NCI-H748 (cell line): ENCODE measurements at regions not wholly inside any gene's neighbourhood (a gene's known extent, or its start where the extent isn't known, plus 50 kb on each side); places are given as distances from the start of the nearest gene placed in this dataset.

ENCODE experiments used
- DNase-seq: peaks from one replicate; lab custom pipeline; 2025; ENCODE audit not compliant: unreplicated experiment; lab: John Stamatoyannopoulos, UW

- no peak for DNase-seq
Observed at GRCh38 chr7:144995495-144995894, 159.6 kb upstream of the TPK1 start.

DNA sequence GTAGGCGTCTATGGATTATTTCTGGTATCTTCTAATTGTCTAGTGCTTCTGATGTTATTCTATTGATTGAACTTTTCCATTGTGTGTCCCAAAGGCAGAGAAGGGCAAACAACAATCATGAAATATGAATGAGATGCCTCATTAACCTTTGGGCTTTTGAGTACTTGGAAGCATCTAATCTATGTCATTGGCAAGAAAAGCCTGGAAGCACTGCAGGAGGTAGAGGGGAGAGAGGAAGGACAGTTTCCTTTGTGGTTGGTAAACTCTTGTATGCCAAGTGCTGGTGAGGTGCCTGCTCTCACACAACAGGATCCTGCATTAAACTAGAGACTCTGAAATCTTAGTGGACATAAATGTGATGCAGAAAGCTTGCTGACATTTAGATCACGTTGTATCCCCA lies 155.2 kb upstream of the TPK1 start:
- DNase-seq: peak; percentile 92

GRCh38 chr7:144987686-144988085 lies 151.8 kb upstream of the TPK1 start:
- no peak for DNase-seq

GRCh38 chr7:144982133-144982532 lies 146.3 kb upstream of the TPK1 start:
- no peak for DNase-seq

DNA sequence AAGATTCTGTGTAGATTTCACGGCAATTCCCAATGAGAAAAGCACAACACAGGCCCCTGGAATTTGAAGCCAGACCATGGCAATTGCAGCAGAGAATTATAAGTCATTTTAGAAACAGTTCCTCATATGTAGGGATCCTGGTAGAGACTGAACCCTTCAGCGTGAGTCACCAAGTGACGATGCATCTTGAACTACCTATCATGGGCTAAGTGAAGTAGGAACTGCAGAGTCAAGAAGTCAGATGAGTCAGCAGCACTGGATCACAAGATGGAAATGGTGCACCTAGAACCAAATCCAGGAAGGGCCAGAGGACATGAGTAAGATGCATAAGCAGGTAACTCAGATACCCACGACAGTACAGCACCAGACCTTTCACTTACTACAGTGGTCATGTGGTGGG lies 140.0 kb upstream of the TPK1 start:
- DNase-seq: no peak

DNA sequence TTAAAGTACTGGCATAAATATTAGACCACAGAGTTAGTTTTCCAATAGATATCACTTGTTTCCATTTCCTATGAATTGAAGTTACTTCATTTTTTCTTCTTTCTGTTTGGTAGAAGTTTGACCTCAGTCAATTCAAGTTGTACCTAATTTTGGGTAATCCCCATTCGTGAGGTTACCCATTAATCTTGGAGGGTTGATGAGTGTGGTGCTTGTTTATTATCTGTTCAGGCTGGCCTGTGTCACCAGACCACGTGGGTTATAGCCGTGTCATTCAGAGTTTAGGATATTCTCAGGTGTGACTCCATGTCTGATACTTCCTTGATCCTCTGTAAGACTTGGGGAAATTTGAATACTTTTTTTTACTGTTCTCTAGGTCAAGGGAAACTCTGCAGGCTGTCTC lies 133.9 kb upstream of the TPK1 start:
- DNase-seq: no peak

- no peak for DNase-seq
Observed at GRCh38 chr7:144960763-144961162, 124.9 kb upstream of the TPK1 start.

DNA sequence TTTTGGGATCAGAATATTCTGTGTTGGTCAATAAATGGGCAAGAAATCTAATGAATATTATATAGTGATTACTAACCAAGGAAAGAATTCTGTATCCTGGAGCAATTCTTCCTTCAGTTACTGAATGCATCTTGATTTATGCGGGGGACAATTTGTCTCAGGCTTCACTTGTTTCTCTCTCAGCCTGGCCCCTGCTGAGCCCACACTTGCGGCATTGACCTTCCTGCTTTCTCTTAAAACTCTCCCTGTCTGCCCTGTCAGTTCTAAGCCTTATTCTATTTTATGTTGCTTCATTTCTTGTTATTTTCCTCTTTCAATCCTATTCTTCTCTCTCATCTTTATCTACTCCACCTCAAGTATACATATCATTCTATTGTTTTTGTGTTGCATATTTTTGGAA lies 122.1 kb upstream of the TPK1 start:
- no peak for DNase-seq

DNA sequence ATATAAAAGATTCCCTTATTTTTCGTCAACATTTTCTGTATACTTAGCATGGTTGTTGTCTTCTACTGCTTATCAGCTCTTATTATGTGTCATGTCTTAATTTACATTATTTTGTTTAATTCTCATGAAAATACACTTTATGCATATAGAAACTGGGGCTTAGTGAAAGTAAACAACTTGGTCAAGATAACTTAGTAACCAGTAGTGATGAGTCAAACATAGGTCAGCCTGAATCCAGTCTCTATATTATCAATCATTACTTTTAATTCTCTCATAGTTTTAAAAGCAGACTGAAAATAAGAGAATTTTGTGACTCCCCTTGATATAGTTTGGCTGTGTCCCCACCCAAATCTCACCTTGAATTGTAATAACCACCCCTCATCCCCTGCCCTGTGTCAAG lies 119.6 kb upstream of the TPK1 start:
- no peak for DNase-seq

DNA sequence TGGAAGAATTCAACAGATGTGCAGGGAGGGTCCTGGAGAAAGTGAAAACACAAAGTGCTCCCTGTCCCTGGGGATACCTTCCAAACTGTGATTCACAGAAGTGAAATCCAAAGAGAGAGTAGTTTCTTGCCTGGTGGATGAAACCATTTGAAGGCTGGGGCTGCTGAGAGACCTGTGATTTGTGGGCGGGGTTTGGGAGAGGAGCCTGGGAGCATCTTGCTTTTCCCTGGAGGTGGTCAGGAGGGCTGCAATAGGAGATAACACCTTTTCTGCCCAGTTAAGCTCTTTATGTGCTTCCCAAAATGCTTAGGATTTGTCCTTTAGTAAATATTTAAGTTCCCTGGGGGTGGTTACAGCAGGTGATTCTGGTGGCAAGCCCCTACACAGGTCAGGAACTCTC lies 105.3 kb upstream of the TPK1 start:
- DNase-seq: peak; percentile 39

DNA sequence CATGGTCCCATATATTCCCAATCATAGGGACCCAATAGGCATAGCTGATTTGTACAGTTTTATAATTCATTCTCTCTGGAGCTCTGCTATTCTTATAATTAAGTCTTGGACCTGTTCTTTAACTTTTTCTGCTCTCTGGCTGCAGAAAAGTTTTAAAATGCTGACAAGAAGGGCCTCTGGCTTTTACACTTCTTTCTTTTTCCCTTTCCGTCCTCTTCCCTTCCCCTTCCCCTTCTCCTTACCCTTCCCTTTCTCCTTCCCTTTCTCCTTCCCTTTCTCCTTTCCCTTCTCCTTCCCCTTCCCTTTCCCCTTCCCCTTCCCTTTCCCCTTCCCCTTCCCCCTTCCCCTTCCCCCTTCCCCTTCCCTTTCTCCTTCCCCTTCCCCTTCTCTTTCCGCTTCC lies 101.3 kb upstream of the TPK1 start:
- no peak for DNase-seq

GRCh38 chr7:144936314-144936713 lies 100.5 kb upstream of the TPK1 start:
- DNase-seq: peak; percentile 56

GRCh38 chr7:144910411-144910810 lies 74.6 kb upstream of the TPK1 start:
- no peak for DNase-seq

DNA sequence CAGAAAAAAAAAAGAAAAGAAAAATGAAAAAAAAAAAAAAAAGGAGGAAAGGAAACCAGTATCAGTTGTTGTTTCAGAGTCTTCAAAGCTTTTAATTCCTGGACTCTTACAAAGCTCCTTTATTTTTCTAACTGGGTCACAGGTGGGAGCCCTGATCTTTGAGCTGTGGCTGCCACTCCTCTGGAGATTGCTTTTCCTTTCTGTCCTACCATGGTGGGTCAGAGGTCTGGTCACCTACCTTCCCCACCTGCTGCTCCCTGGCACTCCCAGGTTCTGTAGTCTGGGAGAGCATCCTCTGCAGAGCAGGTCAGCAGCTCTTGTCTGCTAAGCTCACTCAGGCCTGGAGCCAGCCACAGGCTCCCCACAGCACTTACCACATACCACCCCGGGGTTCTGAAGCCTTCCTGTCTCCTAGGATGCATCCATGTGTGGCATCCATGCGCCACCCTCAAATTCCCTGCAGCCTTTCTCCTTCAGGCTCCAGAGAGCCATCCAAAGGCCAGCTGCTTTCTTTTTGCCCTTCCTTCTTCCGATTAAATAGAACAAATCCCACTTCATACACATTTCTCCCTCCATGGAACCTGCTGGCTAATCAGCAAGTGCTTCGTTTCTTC lies 73.2 kb upstream of the TPK1 start:
- DNase-seq: no peak

DNA sequence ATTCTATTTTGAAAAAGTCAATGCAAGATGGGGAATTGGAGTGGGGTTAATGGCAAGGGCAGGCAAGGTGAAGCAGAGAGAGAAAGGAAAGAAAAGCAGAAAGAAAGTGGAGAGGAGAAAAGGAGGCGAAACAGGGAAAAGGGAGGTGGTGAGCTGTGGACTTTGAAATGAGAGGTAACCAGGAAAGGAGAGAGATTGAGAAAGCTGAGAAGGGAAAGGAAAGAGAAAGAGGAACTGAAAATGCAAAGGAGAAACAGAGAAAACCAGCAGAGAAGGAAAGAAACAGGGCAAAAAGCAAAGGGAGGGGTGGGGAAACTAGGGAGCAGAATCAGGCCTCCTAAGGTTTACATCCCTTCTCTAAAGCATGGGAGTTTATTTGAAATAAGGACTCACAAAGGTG lies 72.5 kb upstream of the TPK1 start:
- DNase-seq: no peak

GRCh38 chr7:144907577-144907976 lies 71.7 kb upstream of the TPK1 start:
- no peak for DNase-seq

DNA sequence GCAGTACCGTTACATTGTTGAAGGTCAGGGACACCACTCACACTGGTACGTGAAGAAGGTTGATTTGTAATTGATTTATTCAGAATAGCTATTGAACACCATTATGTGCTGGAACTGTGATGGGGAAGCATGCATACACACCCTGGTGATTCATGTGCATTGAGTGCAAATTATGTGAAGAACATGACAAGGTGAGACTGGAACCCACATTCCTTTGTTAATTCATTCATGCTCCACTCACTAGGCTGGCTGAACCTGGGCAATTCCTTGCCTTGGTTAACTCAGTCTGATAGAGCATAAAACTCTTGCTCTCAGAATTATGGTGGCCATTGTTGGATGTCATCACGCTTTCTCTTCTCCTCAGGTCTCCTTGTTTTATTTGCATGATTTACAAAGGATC lies 67.3 kb upstream of the TPK1 start:
- no peak for DNase-seq

- DNase-seq: no peak
Observed at GRCh38 chr7:144892761-144893160, 56.9 kb upstream of the TPK1 start.
